ENCODE measurements at regions not wholly inside any gene's neighbourhood (a gene's known extent, or its start where the extent isn't known, plus 50 kb on each side); places are given as distances from the start of the nearest gene placed in this dataset.

DNA sequence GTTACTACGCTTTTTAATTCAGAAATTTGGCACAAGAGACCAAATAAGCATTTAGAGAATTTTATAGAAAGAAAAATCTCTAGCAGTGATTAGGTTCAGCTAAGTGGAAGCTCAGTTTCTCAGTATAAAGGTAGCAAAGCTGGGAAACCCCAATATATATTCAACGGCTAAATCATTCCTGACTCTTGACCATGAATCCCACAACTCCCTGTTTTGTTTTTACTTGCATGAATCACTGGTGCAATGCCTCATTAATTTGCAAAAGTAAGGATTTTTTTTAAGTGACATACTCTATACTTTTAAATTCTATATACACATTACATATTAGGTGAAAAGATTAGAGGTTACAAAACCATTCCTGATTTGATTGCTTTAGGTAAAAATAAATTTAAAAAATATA, 74.3 kb upstream of the PLEKHG7 start:
- Mint-ChIP-seq H3K4me1 (ENCODE audit: unreplicated experiment) (peaks cover 2% of the 10 kb centered on the region), H3K4me3 (ENCODE audit: unreplicated experiment) (no peak overlapping the region), H3K36me3 (ENCODE audit: low read depth, unreplicated experiment) (no peaks in the 10 kb centered on the region), H3K9me3 (ENCODE audit: unreplicated experiment) (no peaks in the 10 kb centered on the region), H3K27me3 (ENCODE audit: unreplicated experiment) (no peaks in the 10 kb centered on the region), H3K27ac (ENCODE audit: unreplicated experiment) (no peak overlapping the region)
- no peak for DNase-seq (ENCODE audit: low spot score)
- TF ChIP-seq, protein P1, sequence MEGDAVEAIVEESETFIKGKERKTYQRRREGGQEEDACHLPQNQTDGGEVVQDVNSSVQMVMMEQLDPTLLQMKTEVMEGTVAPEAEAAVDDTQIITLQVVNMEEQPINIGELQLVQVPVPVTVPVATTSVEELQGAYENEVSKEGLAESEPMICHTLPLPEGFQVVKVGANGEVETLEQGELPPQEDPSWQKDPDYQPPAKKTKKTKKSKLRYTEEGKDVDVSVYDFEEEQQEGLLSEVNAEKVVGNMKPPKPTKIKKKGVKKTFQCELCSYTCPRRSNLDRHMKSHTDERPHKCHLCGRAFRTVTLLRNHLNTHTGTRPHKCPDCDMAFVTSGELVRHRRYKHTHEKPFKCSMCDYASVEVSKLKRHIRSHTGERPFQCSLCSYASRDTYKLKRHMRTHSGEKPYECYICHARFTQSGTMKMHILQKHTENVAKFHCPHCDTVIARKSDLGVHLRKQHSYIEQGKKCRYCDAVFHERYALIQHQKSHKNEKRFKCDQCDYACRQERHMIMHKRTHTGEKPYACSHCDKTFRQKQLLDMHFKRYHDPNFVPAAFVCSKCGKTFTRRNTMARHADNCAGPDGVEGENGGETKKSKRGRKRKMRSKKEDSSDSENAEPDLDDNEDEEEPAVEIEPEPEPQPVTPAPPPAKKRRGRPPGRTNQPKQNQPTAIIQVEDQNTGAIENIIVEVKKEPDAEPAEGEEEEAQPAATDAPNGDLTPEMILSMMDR (IDR thresholded peaks at IDR 0.05; ENCODE audit: unreplicated experiment), result no peak

DNA sequence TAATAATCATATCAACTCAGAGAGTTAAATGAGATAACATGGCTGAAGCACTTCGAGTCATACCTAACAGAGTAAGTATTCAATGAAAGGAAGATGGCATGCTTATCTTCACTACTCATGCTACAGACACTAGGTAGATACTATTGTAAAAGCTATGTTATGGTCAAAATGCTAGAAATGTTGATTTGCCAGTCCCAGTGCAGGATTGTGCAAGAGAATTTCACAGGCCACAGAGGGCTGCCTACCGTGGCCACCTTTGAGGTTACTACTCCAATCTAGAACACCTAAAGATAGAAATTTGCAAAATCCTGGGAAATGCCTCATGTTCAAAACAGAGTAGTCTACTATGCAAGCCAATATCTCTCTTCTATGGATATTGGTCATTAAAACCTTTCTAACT, 75.3 kb upstream of the PLEKHG7 start:
- Mint-ChIP-seq H3K4me1 (ENCODE audit: unreplicated experiment) (peaks cover 2% of the 10 kb centered on the region), H3K4me3 (ENCODE audit: unreplicated experiment) (no peak overlapping the region), H3K9me3 (ENCODE audit: unreplicated experiment) (no peaks in the 10 kb centered on the region), H3K27me3 (ENCODE audit: unreplicated experiment) (no peaks in the 10 kb centered on the region), H3K36me3 (ENCODE audit: low read depth, unreplicated experiment) (no peaks in the 10 kb centered on the region), H3K27ac (ENCODE audit: unreplicated experiment) (no peak overlapping the region)
- no peak for DNase-seq (ENCODE audit: low spot score)
- TF ChIP-seq, protein P1 (IDR thresholded peaks at IDR 0.05; ENCODE audit: unreplicated experiment), result no peak

DNA sequence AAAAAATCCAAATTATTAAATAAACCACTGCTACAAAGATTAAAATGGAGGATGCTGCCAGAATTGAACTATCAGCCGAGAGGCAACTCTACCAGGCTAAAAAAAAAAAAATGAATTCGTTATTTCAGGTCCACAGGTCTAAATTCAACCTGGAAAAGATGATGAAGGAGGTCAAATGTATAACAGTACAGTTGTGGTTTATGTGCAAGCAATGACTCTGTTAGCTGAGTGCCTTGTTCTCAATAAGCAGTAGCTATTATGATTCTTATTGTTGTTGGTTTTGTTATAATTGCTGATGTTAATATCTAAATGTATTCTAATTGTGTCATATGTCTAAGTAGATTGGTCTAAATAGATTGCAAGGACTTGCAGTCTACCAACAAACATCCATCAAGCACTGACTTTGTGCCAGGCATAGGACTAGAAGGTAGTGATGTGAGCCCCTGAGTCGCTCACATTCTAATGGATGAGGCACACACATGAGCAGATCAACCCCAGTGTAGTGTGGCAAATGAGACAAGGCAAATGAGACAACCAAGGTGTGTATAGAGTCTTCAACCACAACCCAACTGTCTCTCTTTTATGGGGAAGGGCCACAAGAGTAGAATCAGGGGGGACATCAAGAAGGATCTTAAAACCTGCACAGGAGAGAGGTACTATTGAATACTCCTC, 77.0 kb upstream of the PLEKHG7 start:
- TF ChIP-seq, protein P1 (IDR thresholded peaks at IDR 0.05; ENCODE audit: unreplicated experiment), result no peak
- no peak for DNase-seq (ENCODE audit: low spot score)
- H3K36me3 Mint-ChIP-seq (ENCODE audit: low read depth, unreplicated experiment), result no peaks in the 10 kb centered on the region

DNA sequence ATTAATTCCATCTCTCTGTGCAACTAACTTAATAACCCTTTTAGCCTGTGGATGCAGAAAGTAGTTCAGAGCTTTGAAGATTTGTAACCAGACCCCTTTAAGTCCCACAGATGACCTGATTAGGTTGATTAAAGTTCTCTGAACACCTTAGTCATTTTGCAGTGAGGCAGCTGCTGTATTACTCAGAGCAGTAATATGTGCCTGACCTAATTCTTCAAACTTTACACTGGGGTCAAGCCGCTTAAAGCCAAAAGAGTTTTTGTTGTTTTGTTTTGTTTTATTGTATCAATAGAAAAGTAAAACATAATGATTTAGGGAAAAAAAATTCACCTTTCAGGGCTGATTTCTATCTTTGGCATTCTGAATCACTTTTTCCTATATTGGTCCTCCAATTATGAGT, 78.6 kb upstream of the PLEKHG7 start:
- no peaks in the 10 kb centered on the region for H3K27me3 Mint-ChIP-seq (ENCODE audit: unreplicated experiment)
- H3K9me3 Mint-ChIP-seq (ENCODE audit: unreplicated experiment), result no peaks in the 10 kb centered on the region
- no peaks in the 10 kb centered on the region for H3K36me3 Mint-ChIP-seq (ENCODE audit: low read depth, unreplicated experiment)
- H3K4me1 Mint-ChIP-seq (ENCODE audit: unreplicated experiment), result peaks cover 2% of the 10 kb centered on the region
- H3K4me3 Mint-ChIP-seq (ENCODE audit: unreplicated experiment), result no peak overlapping the region
- TF ChIP-seq, protein P1 (IDR thresholded peaks at IDR 0.05; ENCODE audit: unreplicated experiment), result no peak
- H3K27ac Mint-ChIP-seq (ENCODE audit: unreplicated experiment), result no peak overlapping the region
- no peak for DNase-seq (ENCODE audit: low spot score)

More for the DNA sequence above, 77.0 kb upstream of the PLEKHG7 start:
- Mint-ChIP-seq H3K9me3 (ENCODE audit: unreplicated experiment) (no peaks in the 10 kb centered on the region), H3K4me1 (ENCODE audit: unreplicated experiment) (peaks cover 2% of the 10 kb centered on the region), H3K4me3 (ENCODE audit: unreplicated experiment) (no peak overlapping the region), H3K27ac (ENCODE audit: unreplicated experiment) (no peak overlapping the region), H3K27me3 (ENCODE audit: unreplicated experiment) (no peaks in the 10 kb centered on the region)

DNA sequence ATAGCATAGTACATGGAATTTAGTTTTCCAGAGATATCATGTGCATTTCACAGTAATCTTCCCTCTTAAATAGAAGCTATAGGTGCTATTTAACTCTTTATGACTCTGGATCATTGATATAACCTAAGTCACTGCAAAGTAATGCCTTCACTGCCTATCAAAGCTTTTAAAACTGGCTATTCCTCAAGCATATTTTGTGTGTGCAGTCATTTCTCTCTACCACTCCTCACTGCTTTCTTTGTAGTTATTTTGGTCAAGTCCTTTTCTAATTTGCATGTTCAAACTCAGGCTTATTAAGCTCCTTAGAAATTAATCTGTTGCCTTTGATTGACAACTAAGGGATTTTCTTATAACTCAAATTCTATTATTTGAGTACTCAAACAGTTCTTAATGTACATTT, 79.4 kb upstream of the PLEKHG7 start:
- H3K36me3 Mint-ChIP-seq (ENCODE audit: low read depth, unreplicated experiment), result no peaks in the 10 kb centered on the region
- peaks cover 2% of the 10 kb centered on the region for H3K4me1 Mint-ChIP-seq (ENCODE audit: unreplicated experiment)
- no peaks in the 10 kb centered on the region for H3K9me3 Mint-ChIP-seq (ENCODE audit: unreplicated experiment)
- no peak overlapping the region for H3K4me3 Mint-ChIP-seq (ENCODE audit: unreplicated experiment)
- DNase-seq (ENCODE audit: low spot score), result no peak
- TF ChIP-seq, protein P1 (IDR thresholded peaks at IDR 0.05; ENCODE audit: unreplicated experiment), result no peak
- no peak overlapping the region for H3K27ac Mint-ChIP-seq (ENCODE audit: unreplicated experiment)
- H3K27me3 Mint-ChIP-seq (ENCODE audit: unreplicated experiment), result no peaks in the 10 kb centered on the region
